WERI-Rb-1 (cell line): ENCODE measurements at regions not wholly inside any gene's neighbourhood (a gene's known extent, or its start where the extent isn't known, plus 50 kb on each side); places are given as distances from the start of the nearest gene placed in this dataset.

Experiments
- DNase-seq: peaks from one replicate; pipeline ENCODE4 v3.0.0-alpha.2; 2020
- H3K27ac ChIP-seq: fragments of 250-450 bp; sonication (Bioruptor Pico); 2 replicates; pipeline ENCODE4 v1.5.1; 2020; ENCODE audit warnings: mild to moderate bottlenecking, moderate library complexity
- H3K27me3 ChIP-seq: fragments of 250-450 bp; sonication (Bioruptor Pico); 2 replicates; pipeline ENCODE4 v1.5.1; 2021; ENCODE audit warnings: mild to moderate bottlenecking, low read depth, moderate library complexity; ENCODE audit not compliant: insufficient read depth, severe bottlenecking
- H3K36me3 ChIP-seq: fragments of 250-450 bp; sonication (Bioruptor Pico); 2 replicates; pipeline ENCODE4 v1.5.1; 2020; ENCODE audit warnings: mild to moderate bottlenecking, moderate library complexity
- H3K4me3 ChIP-seq: 2 replicates; pipeline ENCODE4 v1.5.1; 2011; ENCODE audit warnings: low read depth, mild to moderate bottlenecking, control low read depth, low read length
- H3K9me3 ChIP-seq: fragments of 250-450 bp; sonication (Bioruptor Pico); 2 replicates; pipeline ENCODE4 v1.5.1; 2021; ENCODE audit warnings: mild to moderate bottlenecking, moderate library complexity; ENCODE audit not compliant: severe bottlenecking
- TF ChIP-seq, protein P1 (sequence below): IDR thresholded peaks from 2 replicates; pipeline ENCODE4 v1.5.1; 2011; ENCODE audit warnings: low read depth, mild to moderate bottlenecking, control low read depth, inconsistent platforms, low read length

DNA sequence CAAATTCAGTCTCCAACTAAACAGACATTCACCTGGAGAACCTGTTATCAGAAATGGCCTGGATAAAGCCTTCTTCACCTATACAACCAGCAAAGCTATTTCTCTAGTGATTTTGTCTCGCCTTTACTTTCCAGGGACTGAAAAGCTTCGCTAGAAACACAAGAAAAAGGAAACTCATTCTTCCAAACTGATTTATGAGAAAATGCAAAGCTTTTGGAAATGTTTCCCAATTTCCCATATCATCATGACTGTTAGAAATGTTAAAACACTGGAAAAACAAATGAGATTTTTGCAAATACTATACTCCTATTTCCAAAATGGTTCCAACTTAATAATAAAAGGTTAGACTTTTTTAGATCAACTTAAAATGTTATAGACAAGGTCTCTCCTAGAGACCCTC, 218.7 kb downstream of the PAX3 start:
- Histone ChIP-seq H3K9me3 (no peaks in the 10 kb centered on the region), H3K27me3 (no peaks in the 10 kb centered on the region), H3K36me3 (no peaks in the 10 kb centered on the region), H3K27ac (no peak overlapping the region), H3K4me3 (no peak overlapping the region)
- no peak for DNase-seq
- TF ChIP-seq, protein P1, sequence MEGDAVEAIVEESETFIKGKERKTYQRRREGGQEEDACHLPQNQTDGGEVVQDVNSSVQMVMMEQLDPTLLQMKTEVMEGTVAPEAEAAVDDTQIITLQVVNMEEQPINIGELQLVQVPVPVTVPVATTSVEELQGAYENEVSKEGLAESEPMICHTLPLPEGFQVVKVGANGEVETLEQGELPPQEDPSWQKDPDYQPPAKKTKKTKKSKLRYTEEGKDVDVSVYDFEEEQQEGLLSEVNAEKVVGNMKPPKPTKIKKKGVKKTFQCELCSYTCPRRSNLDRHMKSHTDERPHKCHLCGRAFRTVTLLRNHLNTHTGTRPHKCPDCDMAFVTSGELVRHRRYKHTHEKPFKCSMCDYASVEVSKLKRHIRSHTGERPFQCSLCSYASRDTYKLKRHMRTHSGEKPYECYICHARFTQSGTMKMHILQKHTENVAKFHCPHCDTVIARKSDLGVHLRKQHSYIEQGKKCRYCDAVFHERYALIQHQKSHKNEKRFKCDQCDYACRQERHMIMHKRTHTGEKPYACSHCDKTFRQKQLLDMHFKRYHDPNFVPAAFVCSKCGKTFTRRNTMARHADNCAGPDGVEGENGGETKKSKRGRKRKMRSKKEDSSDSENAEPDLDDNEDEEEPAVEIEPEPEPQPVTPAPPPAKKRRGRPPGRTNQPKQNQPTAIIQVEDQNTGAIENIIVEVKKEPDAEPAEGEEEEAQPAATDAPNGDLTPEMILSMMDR, result no peak

- no peaks in the 10 kb centered on the region for H3K27me3 ChIP-seq
- no peaks in the 10 kb centered on the region for H3K36me3 ChIP-seq
Measured at GRCh38 chr2:222076973-222077690, 221.7 kb downstream of the PAX3 start.

DNA sequence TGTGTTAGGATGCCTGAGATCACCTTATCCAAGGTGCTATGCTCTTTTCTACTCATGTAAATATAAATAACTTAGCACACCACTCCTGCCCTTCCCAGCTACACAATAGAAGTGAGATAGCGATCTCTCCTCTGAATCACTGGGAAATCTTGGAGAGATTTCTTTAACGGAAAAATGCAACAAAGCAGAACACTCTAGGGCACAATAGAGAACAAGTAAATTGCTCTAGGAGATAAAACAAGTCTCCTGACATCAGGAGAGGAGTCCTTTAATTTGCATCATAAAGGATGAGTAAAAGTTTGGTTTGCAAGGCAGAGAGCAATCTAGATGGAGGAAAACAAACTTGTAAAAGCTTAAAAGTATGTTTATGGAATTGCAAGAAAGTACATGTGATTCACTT, 224.1 kb downstream of the PAX3 start:
- no peak overlapping the region for H3K27ac ChIP-seq
- H3K4me3 ChIP-seq, result no peak overlapping the region
- no peaks in the 10 kb centered on the region for H3K36me3 ChIP-seq
- no peak for DNase-seq
- H3K27me3 ChIP-seq, result no peaks in the 10 kb centered on the region
- TF ChIP-seq, protein P1, result no peak
- H3K9me3 ChIP-seq, result no peaks in the 10 kb centered on the region

More at GRCh38 chr2:222076973-222077690, 221.7 kb downstream of the PAX3 start:
- H3K27ac ChIP-seq, result no peak overlapping the region
- TF ChIP-seq, protein P1, result no peak
- no peaks in the 10 kb centered on the region for H3K9me3 ChIP-seq
- no peak for DNase-seq
- H3K4me3 ChIP-seq, result no peak overlapping the region

DNA sequence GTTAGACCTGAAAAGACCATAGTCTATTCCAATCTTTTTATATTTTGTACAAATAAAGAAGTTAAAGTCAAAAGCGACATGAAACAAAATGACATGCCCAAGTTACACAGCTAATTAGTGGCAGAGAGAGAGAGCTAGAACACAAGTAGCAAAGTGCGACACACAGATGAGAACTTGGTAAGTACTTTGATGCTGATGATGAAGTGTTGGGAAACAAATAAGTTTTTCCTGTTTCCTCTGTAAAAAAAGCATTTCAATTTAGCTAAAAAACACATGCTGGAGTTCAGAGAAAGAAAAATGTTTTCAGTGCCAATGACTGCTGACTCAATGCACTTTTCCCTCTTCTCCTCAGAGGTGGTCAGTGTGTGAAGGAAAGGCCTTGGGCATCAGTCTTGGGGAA, 226.9 kb downstream of the PAX3 start:
- Histone ChIP-seq H3K4me3 (no peak overlapping the region), H3K9me3 (no peaks in the 10 kb centered on the region), H3K27me3 (no peaks in the 10 kb centered on the region), H3K27ac (no peak overlapping the region), H3K36me3 (no peaks in the 10 kb centered on the region)
- TF ChIP-seq, protein P1, result no peak
- DNase-seq, result no peak

- DNase-seq, result no peak
- no peak overlapping the region for H3K4me3 ChIP-seq
- no peaks in the 10 kb centered on the region for H3K9me3 ChIP-seq
- H3K27ac ChIP-seq, result no peak overlapping the region
- H3K27me3 ChIP-seq, result no peaks in the 10 kb centered on the region
- TF ChIP-seq, protein P1, result no peak
- H3K36me3 ChIP-seq, result no peaks in the 10 kb centered on the region
Measured at GRCh38 chr2:222064286-222064685, 234.5 kb downstream of the PAX3 start.
